SJCRH30 (cell line): ENCODE measurements at regions not wholly inside any gene's neighbourhood (a gene's known extent, or its start where the extent isn't known, plus 50 kb on each side); places are given as distances from the start of the nearest gene placed in this dataset.

Experiments
- DNase-seq, 2 experiments: peaks; one replicate each; pipeline ENCODE4 v3.0.0-alpha.2; 2015 to 2020
- H3K27ac ChIP-seq: fragments of 250-450 bp; sonication (Bioruptor Pico); 2 replicates; pipeline ENCODE4 v1.5.1; 2020; ENCODE audit warnings: mild to moderate bottlenecking, moderate library complexity
- H3K27me3 ChIP-seq: fragments of 250-450 bp; sonication (Bioruptor Pico); 2 replicates; pipeline ENCODE4 v1.5.1; 2020; ENCODE audit warnings: mild to moderate bottlenecking, moderate library complexity
- H3K36me3 ChIP-seq: fragments of 250-450 bp; sonication (Bioruptor Pico); 2 replicates; pipeline ENCODE4 v1.5.1; 2020; ENCODE audit warnings: mild to moderate bottlenecking, moderate library complexity
- H3K4me1 ChIP-seq: fragments of 250-450 bp; sonication (Bioruptor Pico); 2 replicates; pipeline ENCODE4 v1.5.1; 2020; ENCODE audit warnings: mild to moderate bottlenecking, moderate library complexity
- H3K4me3 ChIP-seq: fragments of 250-450 bp; sonication (Bioruptor Pico); 2 replicates; pipeline ENCODE4 v1.5.1; 2020; ENCODE audit warnings: mild to moderate bottlenecking, moderate library complexity
- H3K9me3 ChIP-seq: fragments of 250-450 bp; sonication (Bioruptor Pico); replicated peaks from 2 replicates; pipeline ENCODE4 v1.5.1; 2020; ENCODE audit warnings: mild to moderate bottlenecking, moderate library complexity

GRCh38 chr15:31273258-31273941, 53.2 kb upstream of the KLF13 start:
- Histone ChIP-seq H3K27me3 (no peaks in the 10 kb centered on the region), H3K27ac (peak overlapping the region; percentile 77), H3K4me1 (peaks cover 40% of the 10 kb centered on the region), H3K9me3 (no peaks in the 10 kb centered on the region), H3K4me3 (no peak overlapping the region), H3K36me3 (no peaks in the 10 kb centered on the region)
- DNase-seq: no peak

DNA sequence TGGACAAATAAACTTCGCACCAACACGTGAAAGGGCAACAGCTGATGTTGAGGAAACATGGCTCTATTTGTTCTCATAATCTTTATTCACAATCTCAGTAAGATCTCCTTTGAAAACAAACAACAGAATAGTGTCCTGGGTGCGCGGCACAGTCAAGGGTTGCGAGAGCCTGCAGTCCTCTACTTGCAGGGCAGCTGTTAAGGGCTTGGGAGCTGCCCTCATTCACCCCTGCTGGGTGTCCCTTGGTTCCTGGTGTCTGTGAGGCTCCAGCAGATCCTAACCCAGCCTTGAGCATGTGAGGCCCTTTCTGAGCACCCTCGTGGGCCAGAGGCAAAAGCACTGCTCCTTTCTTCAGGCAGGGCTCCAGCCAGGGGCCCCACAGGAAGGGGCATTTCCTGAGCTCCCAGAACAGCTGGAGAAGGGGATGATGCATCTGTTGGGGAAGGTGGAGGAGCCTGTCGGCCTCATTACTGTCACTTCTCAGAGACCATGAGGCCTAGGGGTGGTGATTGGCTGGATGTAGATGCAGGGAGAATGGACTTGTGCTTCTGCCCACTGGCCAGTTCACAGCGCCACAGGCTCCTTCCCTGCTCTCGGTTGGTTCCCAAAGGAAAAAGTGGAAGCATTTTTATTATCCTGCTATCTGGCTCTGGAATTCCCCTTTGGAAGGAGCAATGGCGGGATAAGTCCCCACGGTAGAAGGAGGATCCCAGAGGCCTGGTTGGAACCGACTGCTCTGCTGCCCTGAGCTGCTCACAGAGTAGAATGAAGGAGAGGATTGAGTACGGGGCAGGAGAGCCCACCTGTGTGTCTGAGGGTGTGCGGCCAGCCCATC, 51.9 kb upstream of the KLF13 start:
- Histone ChIP-seq H3K4me3 (no peak overlapping the region), H3K9me3 (no peaks in the 10 kb centered on the region), H3K4me1 (peaks cover 36% of the 10 kb centered on the region), H3K36me3 (no peaks in the 10 kb centered on the region), H3K27ac (peak overlapping the region; percentile 77), H3K27me3 (no peaks in the 10 kb centered on the region)
- DNase-seq: peak; percentile 95 to 97

GRCh38 chr15:31275331-31276262, 51.0 kb upstream of the KLF13 start:
- no peaks in the 10 kb centered on the region for H3K36me3 ChIP-seq
- H3K4me1 ChIP-seq: peaks cover 44% of the 10 kb centered on the region
- H3K27ac ChIP-seq: peak overlapping the region; percentile 77
- H3K9me3 ChIP-seq: no peaks in the 10 kb centered on the region
- H3K27me3 ChIP-seq: no peaks in the 10 kb centered on the region
- H3K4me3 ChIP-seq: no peak overlapping the region
- DNase-seq: no peak

DNA sequence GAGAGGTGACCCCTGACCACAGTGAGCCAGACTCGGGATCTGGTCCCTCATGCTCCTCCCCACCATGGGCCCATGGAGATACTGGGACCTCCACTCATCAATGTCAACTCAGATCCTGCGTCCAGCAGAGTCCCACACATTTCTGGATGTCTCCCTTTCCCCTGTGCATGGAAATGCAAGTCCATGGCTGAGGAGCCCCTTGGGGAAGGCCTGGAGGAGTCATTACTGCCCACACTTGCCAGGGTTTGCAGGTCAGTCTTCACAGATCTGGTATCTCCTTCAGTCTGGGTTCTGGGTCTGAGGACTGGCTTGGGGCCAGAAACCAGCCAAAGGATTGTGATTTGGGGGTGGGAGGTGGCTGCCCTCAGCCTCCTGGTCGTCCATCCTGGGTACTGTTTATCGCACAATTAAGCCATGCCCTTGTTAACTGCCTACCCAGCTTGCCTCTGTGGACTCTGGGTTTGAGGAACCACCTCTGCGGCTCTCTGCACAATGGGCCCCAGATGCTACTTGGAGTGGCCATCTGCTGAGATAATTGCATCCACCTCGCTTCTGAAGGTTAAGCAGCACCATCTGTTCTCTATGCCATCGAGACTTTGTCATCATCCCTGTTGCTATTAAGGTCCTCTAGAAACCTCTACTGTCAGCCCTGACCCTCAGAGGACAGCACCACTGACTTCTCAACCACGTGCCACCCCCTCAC, 49.9 kb upstream of the KLF13 start:
- Histone ChIP-seq H3K27ac (no peak overlapping the region), H3K36me3 (no peaks in the 10 kb centered on the region), H3K27me3 (no peaks in the 10 kb centered on the region), H3K4me1 (peaks cover 53% of the 10 kb centered on the region), H3K4me3 (no peak overlapping the region), H3K9me3 (no peaks in the 10 kb centered on the region)
- DNase-seq: no peak
